ENCODE measurements at regions not wholly inside any gene's neighbourhood (a gene's known extent, or its start where the extent isn't known, plus 50 kb on each side); places are given as distances from the start of the nearest gene placed in this dataset.

DNA sequence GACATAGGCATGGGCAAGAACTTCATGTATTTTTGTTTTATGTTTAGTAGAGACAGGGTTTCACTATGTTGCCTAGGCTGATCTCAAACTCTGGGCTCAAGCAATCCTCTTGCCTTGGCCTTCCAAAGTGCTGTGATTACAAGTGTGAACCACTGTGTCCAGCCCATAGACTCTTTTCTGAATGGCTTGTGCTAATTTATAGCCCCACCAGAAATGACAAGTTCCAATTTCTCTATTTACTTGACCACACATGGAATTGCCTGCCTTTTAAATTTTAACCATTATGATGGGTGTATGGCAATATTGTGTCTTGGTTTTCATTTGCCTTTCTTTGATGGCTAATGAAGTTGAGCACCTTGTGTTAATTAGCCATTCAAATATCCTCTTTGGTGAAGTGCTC is 85.8 kb upstream of the NECTIN1 start:
- H3K9me2 ChIP-seq (replicated peaks; ENCODE audit: insufficient read depth): no peaks in the 10 kb centered on the region
- no peaks in the 10 kb centered on the region for H3K27me3 ChIP-seq
- no peak for TF ChIP-seq CTCF (IDR thresholded peaks at IDR 0.05; ENCODE audit: poor library complexity)
- no peak for TF ChIP-seq EZH2 (IDR thresholded peaks at IDR 0.05; ENCODE audit: borderline replicate concordance)
- no peak for TF ChIP-seq EZH2phosphoT487 (IDR thresholded peaks at IDR 0.05; ENCODE audit: low read depth, severe bottlenecking, unreplicated experiment)
- H3K36me3 ChIP-seq (replicated peaks; ENCODE audit: insufficient read depth, low read depth): no peaks in the 10 kb centered on the region
- H4K20me1 ChIP-seq (ENCODE audit: insufficient read depth, poor library complexity, severe bottlenecking): no peaks in the 10 kb centered on the region
- H3K27ac ChIP-seq: no peak overlapping the region
- no peaks in the 10 kb centered on the region for H3K4me1 ChIP-seq (ENCODE audit: insufficient read depth)
- no peaks in the 10 kb centered on the region for H3K79me2 ChIP-seq
- no peak for DNase-seq (ENCODE audit: low spot score)
- no peak overlapping the region for H3K4me2 ChIP-seq
- H3K4me3 ChIP-seq: no peak overlapping the region
- H2AFZ ChIP-seq: no peak overlapping the region
- no peaks in the 10 kb centered on the region for H3K9me3 ChIP-seq (ENCODE audit: low read depth)

- Histone ChIP-seq H4K20me1 (ENCODE audit: insufficient read depth, poor library complexity, severe bottlenecking) (no peaks in the 10 kb centered on the region), H3K79me2 (no peaks in the 10 kb centered on the region), H3K27ac (no peak overlapping the region), H3K4me1 (ENCODE audit: insufficient read depth) (peaks cover 4% of the 10 kb centered on the region), H3K27me3 (no peaks in the 10 kb centered on the region), H3K4me2 (no peak overlapping the region), H3K9me3 (ENCODE audit: low read depth) (no peaks in the 10 kb centered on the region), H2AFZ (no peak overlapping the region), H3K36me3 (replicated peaks; ENCODE audit: insufficient read depth, low read depth) (no peaks in the 10 kb centered on the region), H3K4me3 (no peak overlapping the region), H3K9me2 (replicated peaks; ENCODE audit: insufficient read depth) (no peaks in the 10 kb centered on the region)
- TF ChIP-seq CTCF (IDR thresholded peaks at IDR 0.05; ENCODE audit: poor library complexity): no peak
- TF ChIP-seq EZH2 (IDR thresholded peaks at IDR 0.05; ENCODE audit: borderline replicate concordance): no peak
- TF ChIP-seq EZH2phosphoT487 (IDR thresholded peaks at IDR 0.05; ENCODE audit: low read depth, severe bottlenecking, unreplicated experiment): no peak
- no peak for DNase-seq (ENCODE audit: low spot score)
- 95% methylated on average over 13 of the region's 14 CpGs for whole genome bisulfite sequencing (ENCODE audit: low lambda C conversion rate, missing lambda C conversion rate)
Measured at GRCh38 chr11:119810478-119811232, 81.7 kb upstream of the NECTIN1 start.

- Histone ChIP-seq H3K4me2 (no peak overlapping the region), H3K4me3 (no peak overlapping the region), H3K27ac (no peak overlapping the region), H4K20me1 (ENCODE audit: insufficient read depth, poor library complexity, severe bottlenecking) (no peaks in the 10 kb centered on the region), H3K36me3 (replicated peaks; ENCODE audit: insufficient read depth, low read depth) (no peaks in the 10 kb centered on the region), H3K9me2 (replicated peaks; ENCODE audit: insufficient read depth) (no peaks in the 10 kb centered on the region), H3K4me1 (ENCODE audit: insufficient read depth) (peaks cover 4% of the 10 kb centered on the region), H3K79me2 (no peaks in the 10 kb centered on the region), H2AFZ (no peak overlapping the region), H3K27me3 (no peaks in the 10 kb centered on the region), H3K9me3 (ENCODE audit: low read depth) (no peaks in the 10 kb centered on the region)
- DNase-seq (ENCODE audit: low spot score): no peak
- 53% methylated on average over 7 of the region's 7 CpGs for WGBS (ENCODE audit: low lambda C conversion rate, missing lambda C conversion rate)
- TF ChIP-seq EZH2 (IDR thresholded peaks at IDR 0.05; ENCODE audit: borderline replicate concordance): no peak
Measured at GRCh38 chr11:119809346-119809745, 80.3 kb upstream of the NECTIN1 start.

DNA sequence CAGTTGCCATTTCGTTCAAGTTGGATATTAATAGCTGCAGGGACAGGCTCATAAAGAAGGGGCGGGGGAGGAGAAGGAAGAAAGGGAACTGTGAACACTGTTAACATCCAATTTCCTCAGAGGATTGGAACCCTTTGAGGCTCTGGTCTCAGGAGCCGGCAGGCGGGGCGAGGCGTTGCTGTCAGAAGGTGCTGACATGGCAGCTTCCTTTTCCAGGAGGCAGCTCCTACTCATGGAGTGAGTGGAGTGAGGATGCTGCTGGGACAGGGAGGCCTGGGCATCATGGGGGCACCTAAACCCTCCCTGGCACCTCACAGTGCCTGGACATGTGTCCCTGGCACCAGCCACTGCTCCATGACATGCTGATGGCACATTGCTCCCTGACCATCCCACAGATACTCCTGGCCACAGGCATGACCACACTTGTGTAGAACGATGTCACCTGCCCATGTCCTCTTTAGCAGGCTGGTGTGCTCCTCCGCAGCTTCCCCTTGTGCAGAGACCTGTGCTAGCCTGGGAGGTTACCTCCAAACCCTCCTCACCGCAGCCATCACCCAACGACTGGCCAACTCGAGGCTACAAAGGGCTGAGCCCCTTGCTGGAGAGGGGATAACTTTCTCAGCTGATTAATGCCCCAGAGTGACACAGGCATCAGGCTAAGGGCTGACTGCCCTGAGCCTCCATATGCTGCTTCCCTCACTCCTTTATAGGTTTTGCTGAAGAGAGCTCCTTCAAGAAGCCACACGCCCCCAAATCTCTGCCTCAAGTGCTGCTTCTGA is 79.6 kb upstream of the NECTIN1 start:
- no peak overlapping the region for H3K4me3 ChIP-seq
- no peaks in the 10 kb centered on the region for H4K20me1 ChIP-seq (ENCODE audit: insufficient read depth, poor library complexity, severe bottlenecking)
- H2AFZ ChIP-seq: no peak overlapping the region
- no peak overlapping the region for H3K4me2 ChIP-seq
- DNase-seq (ENCODE audit: low spot score): no peak
- H3K27ac ChIP-seq: no peak overlapping the region
- peaks cover 4% of the 10 kb centered on the region for H3K4me1 ChIP-seq (ENCODE audit: insufficient read depth)
- H3K36me3 ChIP-seq (replicated peaks; ENCODE audit: insufficient read depth, low read depth): no peaks in the 10 kb centered on the region
- no peaks in the 10 kb centered on the region for H3K27me3 ChIP-seq
- H3K9me3 ChIP-seq (ENCODE audit: low read depth): no peaks in the 10 kb centered on the region
- WGBS (ENCODE audit: low lambda C conversion rate, missing lambda C conversion rate): 81% methylated on average over 12 of the region's 12 CpGs
- no peaks in the 10 kb centered on the region for H3K79me2 ChIP-seq
- no peaks in the 10 kb centered on the region for H3K9me2 ChIP-seq (replicated peaks; ENCODE audit: insufficient read depth)
- TF ChIP-seq EZH2 (IDR thresholded peaks at IDR 0.05; ENCODE audit: borderline replicate concordance) (no peak), EZH2phosphoT487 (IDR thresholded peaks at IDR 0.05; ENCODE audit: low read depth, severe bottlenecking, unreplicated experiment) (no peak), CTCF (IDR thresholded peaks at IDR 0.05; ENCODE audit: poor library complexity) (no peak)

Measured in hepatocyte (in vitro differentiated cells).